NCI-H1092 treated with DMSO at 0.1 percent for 48 hours (cell line): ENCODE measurements at regions not wholly inside any gene's neighbourhood (a gene's known extent, or its start where the extent isn't known, plus 50 kb on each side); places are given as distances from the start of the nearest gene placed in this dataset.
"Not testable (repeated sequence)": the region's sequence is repeated elsewhere in the genome, so short reads cannot be mapped to it uniquely, and the experiment has no call there.

Source experiments
- DNase-seq: peaks from one replicate; lab custom pipeline; 2025; lab: John Stamatoyannopoulos, UW

DNA sequence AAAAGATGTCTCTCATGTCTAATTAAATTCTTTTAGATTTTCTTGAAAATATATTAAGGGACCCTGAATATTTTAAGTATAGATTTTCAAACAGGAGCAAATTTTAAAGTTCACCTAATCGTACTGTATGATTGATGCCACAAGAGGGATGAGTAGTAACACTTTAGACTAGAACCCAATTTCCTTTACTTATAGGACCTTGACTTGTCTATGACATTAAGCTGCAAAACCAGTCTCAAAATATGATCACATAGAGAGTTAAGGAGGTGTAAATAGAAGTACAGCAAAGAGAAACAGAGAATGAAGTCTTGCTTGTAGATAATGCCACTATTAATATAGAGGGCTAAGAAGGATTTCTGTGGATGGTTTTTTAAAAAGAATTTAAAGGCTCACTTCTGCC is 312.9 kb upstream of the PRR16 start:
- DNase-seq, result no peak

DNA sequence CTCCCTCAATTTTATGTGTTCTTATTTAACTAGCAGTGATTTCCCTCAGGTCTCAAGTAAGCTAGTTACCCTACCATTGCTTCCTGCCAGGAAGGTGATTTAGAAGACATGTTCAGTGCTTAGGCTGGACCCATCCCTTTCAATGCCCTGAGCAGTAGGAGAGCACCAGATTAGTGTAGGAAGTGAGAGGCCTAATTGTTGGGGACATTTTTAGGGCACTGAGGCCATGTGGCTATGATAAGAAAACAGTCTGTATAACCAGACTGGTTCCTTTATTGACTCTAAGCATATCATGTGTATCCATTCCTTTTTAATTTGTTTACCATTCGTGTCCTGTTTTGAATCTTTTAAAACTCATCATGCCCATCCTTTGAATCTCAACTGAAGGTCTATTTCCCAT is 312.3 kb upstream of the PRR16 start:
- no peak for DNase-seq

DNA sequence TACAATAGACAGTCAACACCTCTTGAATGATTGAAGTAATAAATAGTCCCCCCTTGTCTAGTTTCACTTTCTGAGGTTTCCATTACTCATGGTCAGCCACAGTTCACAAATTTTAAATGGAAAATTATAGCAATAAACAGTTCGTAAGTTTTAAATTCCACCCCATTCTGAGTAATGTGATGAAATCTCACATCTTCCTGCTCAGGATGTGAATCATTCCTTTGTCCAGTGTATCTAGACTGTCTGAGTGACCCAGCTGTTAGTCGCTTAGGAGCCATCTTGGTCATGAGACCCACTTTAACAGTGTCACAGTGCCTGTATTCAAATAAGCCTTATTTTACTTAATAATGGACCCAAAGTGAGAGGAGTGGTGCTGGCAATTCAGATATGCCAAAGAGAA is 311.6 kb upstream of the PRR16 start:
- no peak for DNase-seq

- no peak for DNase-seq
Observed at GRCh38 chr5:120152931-120153330, 311.2 kb upstream of the PRR16 start.

DNA sequence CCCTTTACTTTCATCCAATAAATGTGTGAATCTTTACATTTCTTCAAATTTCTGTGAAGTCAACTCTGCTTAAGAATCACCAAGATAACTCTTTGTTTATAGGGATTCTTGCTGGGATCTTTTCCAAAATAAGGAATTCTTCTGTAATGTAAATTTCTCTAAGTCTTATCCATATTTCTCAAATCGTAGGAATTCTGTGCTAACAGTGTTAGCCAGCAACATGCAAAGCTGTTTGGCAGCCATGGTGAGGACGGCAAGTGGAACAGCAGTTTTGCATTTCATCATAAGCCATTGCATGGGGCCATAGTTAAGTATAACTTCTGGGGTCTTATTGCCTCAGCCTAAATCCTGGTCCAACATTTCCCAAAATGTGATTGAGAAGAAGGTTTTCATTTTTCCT is 310.5 kb upstream of the PRR16 start:
- no peak for DNase-seq

DNA sequence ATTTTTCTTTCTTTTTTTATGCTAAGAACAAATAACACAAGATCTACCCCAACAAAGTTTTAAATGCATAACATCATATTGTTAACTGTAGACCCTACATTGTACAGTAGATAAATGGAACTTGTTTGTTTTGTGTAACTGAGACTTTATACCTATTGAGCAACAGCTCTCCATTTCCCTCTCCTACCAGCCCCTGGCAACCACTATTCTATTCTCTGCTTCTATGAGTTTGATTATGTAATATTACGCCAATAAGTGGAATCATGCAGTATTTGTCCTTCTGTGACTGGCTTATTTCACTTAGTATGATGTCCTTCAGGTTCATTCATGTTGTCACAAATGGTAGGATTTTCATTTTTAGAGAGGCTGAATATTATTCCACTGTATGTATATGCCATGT is 308.2 kb upstream of the PRR16 start:
- no peak for DNase-seq

DNA sequence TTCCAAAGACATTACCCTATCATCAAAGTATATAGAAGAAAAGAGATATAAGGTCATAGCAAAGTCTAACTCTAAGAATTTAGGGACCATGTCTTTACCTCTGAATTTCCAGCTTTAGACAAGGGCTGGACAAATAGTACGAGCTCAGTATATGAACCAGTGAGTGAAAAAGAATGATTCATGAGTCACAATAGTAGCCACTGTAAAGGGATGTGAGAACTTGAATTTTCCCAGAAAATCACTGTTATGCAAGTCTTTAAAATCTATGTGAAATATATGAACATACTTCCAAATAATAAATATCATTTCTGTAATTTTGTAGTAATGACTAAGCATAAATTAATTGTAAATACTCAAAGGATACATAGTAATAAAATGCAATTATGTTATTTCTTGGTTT is 305.9 kb upstream of the PRR16 start:
- no peak for DNase-seq

- no peak for DNase-seq
Observed at GRCh38 chr5:120159155-120159554, 304.9 kb upstream of the PRR16 start.

DNA sequence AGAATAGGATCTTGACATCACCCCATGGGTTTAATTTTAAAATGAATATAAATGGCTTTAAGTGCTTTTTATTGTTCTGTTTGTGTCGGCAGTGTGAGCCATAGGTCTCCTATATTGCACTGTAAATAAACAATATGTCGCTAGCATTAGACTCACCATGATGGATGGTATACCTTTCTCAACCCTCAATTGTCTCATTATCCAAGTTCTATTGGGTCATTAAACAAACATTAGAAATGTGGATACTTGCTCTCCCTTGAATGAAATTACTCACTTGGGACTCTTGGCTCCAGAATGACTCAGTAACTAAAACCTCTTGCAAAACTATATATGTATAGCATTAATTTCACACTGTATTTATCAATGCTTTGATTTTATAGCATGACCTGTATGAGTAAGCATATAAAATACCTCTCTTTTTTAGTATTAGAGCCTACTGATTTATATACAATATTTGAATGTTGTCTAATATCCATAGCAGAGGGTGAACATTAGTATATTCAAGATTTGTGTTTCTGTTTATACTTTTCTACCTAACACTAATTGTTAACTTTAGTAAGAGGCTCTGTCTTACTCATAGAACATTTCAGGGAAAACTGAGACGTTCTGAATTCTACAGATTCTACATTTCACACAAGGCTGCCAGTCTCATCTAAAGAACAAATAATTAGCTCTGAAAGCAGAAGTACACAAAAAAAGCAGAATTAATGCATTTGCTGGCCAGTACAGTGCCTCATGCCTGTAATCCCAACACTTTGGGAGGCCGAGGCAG is 303.8 kb upstream of the PRR16 start:
- DNase-seq, result no peak

DNA sequence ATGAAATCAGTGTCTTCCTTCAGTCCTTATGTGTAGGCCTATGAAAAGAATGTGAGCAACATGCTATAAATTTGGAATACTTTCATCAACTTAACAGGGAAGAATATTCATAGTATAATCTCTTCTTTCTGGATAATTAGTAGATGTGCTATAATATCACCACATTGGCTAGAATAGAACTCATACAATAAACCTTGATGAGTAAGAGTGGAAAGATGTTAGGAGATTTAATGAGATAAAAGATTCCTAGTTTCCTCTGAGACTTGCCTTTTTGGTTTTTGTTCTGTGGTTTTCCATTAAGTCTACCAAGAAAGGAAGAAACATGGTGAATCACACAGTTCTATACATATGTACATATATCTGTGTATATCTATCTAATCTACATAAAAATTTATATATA is 301.8 kb upstream of the PRR16 start:
- DNase-seq, result no peak

- DNase-seq, result no peak
Observed at GRCh38 chr5:120164037-120164436, 300.1 kb upstream of the PRR16 start.

GRCh38 chr5:120164986-120165385 is 299.1 kb upstream of the PRR16 start:
- no peak for DNase-seq

DNA sequence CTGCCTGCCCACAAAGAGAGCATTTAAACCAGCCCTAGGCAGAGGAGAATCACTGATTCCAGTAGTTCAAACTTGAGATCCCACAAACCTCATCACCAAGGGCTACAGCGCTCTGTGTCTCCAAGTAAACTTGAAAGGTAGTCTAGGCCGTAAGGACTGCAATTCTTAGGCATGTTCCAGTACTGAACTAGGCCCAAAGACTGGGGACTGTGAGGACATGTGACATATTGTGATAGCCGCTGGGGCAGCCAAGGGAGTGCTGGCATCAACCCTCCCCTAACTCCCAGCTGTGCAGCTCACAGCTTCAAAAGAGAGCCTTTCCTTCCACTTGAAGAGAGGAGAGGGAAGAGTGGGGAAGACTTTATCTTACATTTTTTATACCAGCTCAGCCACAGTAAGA is 291.0 kb upstream of the PRR16 start:
- no peak for DNase-seq

DNA sequence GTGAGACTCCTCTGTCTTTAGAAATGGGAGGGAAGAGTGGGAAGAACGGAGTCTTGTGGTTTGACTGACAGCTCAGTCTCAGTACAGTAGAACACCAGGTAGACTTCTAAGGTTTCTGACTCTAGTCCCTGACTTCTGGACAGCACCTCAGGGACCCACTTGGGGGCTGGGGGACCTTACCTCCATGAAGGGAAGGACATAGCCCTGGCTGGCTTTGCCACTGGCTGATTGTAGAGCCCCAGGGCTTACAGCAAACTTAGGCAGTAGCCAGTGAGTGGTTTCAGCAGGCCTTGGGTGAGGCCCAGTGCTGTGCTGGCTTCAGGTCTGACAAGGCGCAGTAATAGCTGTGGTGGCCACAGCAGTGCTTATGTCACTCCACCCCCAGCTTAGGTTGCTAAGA is 290.0 kb upstream of the PRR16 start:
- DNase-seq, result no peak

- not testable (repeated sequence) for DNase-seq
Observed at GRCh38 chr5:120181238-120181637, 282.9 kb upstream of the PRR16 start.

DNA sequence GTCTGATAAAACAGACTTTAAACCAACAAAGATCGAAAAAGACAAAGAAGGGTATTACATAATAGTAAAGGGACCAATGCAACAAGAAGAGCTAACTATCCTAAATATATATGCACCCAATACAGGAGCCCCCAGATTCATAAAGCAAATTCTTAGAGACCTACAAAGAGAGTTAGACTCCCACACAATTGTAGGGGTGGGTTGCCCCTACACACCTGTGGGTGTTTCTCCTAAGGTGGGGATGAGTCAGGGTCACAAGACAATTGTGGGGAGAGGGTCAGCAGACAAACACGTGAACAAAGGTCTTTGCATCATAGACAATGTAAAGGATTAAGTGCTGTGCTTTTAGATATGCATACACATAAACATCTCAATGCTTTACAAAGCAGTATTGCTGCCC is 269.4 kb upstream of the PRR16 start:
- DNase-seq, result not testable (repeated sequence)

- no peak for DNase-seq
Observed at GRCh38 chr5:120199559-120199958, 264.5 kb upstream of the PRR16 start.

GRCh38 chr5:120207129-120207528 is 257.0 kb upstream of the PRR16 start:
- DNase-seq, result no peak

DNA sequence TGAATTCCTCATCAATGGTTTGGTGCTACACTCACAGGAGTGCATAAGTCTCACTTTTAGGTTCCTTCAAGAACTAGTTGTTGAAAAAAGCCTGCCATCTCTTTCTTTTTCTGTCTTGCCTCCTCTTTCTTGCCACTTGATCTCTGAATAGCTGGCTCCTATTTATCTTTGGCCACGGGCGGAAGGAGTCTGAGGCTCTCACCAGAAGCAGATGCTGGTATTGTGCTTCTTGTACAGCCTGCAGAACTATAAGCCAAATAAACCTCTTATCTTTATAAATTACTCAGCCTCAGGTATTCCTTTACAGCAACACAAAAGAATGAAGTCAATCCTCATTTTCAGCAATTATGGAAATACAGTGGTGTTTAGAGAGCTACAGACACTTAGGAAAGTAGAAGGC is 247.1 kb upstream of the PRR16 start:
- no peak for DNase-seq

GRCh38 chr5:120219988-120220387 is 244.1 kb upstream of the PRR16 start:
- DNase-seq, result no peak

DNA sequence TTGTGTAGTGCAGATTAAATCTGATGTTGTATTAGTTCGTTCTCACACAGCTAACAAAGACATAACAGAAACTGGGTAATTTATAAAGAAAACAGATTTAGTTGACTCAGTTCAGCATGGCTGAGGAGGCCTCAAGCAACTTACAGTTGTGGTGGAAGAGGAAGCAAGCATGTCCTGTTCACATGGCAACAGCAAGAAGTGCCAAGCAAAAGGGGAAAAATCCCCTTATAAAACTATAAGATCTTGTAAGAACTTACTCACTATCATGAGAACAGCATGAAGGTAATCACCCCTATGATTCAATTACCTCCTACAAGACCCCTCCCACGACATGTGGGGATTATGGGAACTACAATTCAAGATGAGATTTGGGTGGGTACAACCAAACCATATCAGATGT is 238.6 kb upstream of the PRR16 start:
- DNase-seq, result no peak

- DNase-seq, result no peak
Observed at GRCh38 chr5:120228262-120229031, 235.7 kb upstream of the PRR16 start.

DNA sequence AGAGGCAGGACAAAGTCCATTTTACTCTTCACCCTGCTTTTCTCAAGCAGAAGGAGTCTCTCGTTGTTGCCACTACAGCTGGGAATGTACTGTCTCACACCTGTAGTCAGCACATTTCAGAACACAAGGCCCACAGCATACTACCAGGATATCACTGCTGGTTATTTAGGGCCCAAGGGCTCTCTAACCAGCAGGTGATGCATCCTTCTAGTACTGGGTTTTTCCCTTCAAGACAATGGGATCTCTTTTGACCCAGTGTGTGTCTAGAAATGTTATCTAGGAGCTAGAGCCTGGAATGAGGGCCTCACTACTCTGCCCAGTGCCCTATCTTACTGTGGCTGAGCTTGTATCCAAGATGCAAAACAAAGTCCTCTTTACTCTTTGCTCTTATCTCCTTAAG is 235.1 kb upstream of the PRR16 start:
- no peak for DNase-seq

- DNase-seq, result no peak
Observed at GRCh38 chr5:120231563-120231962, 232.5 kb upstream of the PRR16 start.
